Activated B cell treated with CpG ODN at 0.5 μM for 24 hours (primary cell): ENCODE measurements at regions not wholly inside any gene's neighbourhood (a gene's known extent, or its start where the extent isn't known, plus 50 kb on each side); places are given as distances from the start of the nearest gene placed in this dataset.

Experiments used
- ATAC-seq: fragments of 200-7000 bp; cut with Tn5 transposase; one replicate; pipeline ENCODE4 v1.10.0; 2021; ENCODE audit warnings: low read depth, mild to moderate bottlenecking, moderate library complexity
- CTCF ChIA-PET: fragments of 350-600 bp; sonication (Branson Sonifier 250); formaldehyde crosslinking; loops from one replicate; lab custom pipeline; 2021; ENCODE audit warnings: antibody characterized with exemption; lab: Charles Lee
- POLR2A ChIA-PET: fragments of 350-600 bp; sonication (Branson Sonifier 250); formaldehyde crosslinking; loops from one replicate; lab custom pipeline; 2021; ENCODE audit warnings: antibody characterized with exemption; lab: Charles Lee
- DNase-seq: peaks from one replicate; pipeline ENCODE4 v3.0.0; 2022
- H3K27ac Mint-ChIP-seq: one replicate; pipeline ENCODE4 v1.8.0; 2020; ENCODE audit warnings: mixed read lengths
- H3K27me3 Mint-ChIP-seq: one replicate; pipeline ENCODE4 v1.8.0; 2021; ENCODE audit warnings: mixed read lengths
- H3K36me3 Mint-ChIP-seq: one replicate; pipeline ENCODE4 v1.8.0; 2021; ENCODE audit warnings: low read depth, mixed read lengths
- H3K4me1 Mint-ChIP-seq: one replicate; pipeline ENCODE4 v1.8.0; 2021; ENCODE audit warnings: mixed read lengths
- H3K4me3 Mint-ChIP-seq: one replicate; pipeline ENCODE4 v1.8.0; 2020; ENCODE audit warnings: mild to moderate bottlenecking, mixed read lengths
- H3K9me3 Mint-ChIP-seq: one replicate; pipeline ENCODE4 v1.8.0; 2020; ENCODE audit warnings: mixed read lengths
- intact Hi-C: fragments of 100-400 bp; cut with micrococcal nuclease; formaldehyde crosslinking; loops from one replicate; pipeline ENCODE4 v1.15.1; 2024
- TF ChIP-seq, protein P1 (sequence below): fragments of 200-600 bp; IDR thresholded peaks from one replicate; pipeline ENCODE4 v1.8.0; 2022; ENCODE audit warnings: antibody characterized with exemption, mild to moderate bottlenecking

DNA sequence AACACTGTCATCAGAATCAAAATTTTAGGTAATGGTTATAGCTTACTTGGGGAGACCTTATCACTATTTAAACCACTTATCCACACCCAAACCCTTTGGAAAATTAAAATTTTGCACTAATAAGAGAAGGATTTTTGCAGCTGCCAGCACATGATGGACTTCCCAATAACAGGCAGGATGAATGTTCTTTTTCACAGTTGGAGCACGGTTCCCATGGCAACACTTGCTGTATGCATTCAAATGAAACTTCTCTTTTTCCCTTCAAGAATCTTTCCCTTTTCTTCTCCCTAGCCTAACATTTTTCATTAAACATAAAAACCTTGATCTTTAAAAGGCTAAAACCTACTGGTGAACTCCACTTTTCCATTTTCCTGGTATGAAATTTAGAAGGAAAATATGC, 768.2 kb downstream of the KCTD8 start:
- Mint-ChIP-seq H3K4me1 (no peaks in the 10 kb centered on the region), H3K9me3 (peaks cover 8% of the 10 kb centered on the region), H3K27ac (no peak overlapping the region), H3K27me3 (no peaks in the 10 kb centered on the region), H3K36me3 (no peaks in the 10 kb centered on the region), H3K4me3 (no peak overlapping the region)
- TF ChIP-seq, protein P1, sequence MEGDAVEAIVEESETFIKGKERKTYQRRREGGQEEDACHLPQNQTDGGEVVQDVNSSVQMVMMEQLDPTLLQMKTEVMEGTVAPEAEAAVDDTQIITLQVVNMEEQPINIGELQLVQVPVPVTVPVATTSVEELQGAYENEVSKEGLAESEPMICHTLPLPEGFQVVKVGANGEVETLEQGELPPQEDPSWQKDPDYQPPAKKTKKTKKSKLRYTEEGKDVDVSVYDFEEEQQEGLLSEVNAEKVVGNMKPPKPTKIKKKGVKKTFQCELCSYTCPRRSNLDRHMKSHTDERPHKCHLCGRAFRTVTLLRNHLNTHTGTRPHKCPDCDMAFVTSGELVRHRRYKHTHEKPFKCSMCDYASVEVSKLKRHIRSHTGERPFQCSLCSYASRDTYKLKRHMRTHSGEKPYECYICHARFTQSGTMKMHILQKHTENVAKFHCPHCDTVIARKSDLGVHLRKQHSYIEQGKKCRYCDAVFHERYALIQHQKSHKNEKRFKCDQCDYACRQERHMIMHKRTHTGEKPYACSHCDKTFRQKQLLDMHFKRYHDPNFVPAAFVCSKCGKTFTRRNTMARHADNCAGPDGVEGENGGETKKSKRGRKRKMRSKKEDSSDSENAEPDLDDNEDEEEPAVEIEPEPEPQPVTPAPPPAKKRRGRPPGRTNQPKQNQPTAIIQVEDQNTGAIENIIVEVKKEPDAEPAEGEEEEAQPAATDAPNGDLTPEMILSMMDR, result no peak
- DNase-seq (no peak), ATAC-seq (no peak)
- POLR2A ChIA-PET, result no interaction called here
- intact Hi-C loops, result no loop called here
- CTCF ChIA-PET, result no interaction called here

DNA sequence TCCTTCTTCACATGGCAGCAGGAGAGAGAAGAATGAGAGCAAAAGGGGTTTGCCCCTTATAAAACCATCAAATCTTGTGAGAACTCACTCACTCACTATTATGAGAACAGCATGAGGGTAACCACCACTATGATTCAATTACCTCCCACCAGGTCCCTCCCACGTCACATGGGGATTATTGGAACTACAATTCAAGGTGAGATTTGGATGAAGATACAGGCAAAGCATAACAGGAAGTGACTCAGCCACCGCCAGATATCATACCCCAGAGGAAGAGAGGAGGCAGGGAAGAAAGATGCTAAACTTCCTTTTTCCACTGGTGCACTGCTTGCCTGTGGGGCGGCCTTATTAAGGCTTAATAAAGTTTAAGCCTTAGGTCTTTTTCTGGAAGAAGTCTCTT, 766.1 kb downstream of the KCTD8 start:
- DNase-seq, result no peak
- TF ChIP-seq, protein P1, result no peak
- ChIA-PET CTCF (no interaction called here), POLR2A (no interaction called here)
- no peak overlapping the region for H3K27ac Mint-ChIP-seq
- H3K27me3 Mint-ChIP-seq, result no peaks in the 10 kb centered on the region
- peaks cover 8% of the 10 kb centered on the region for H3K9me3 Mint-ChIP-seq
- H3K4me3 Mint-ChIP-seq, result no peak overlapping the region
- intact Hi-C loops, result no loop called here
- no peaks in the 10 kb centered on the region for H3K4me1 Mint-ChIP-seq
- H3K36me3 Mint-ChIP-seq, result no peaks in the 10 kb centered on the region
- ATAC-seq, result no peak

DNA sequence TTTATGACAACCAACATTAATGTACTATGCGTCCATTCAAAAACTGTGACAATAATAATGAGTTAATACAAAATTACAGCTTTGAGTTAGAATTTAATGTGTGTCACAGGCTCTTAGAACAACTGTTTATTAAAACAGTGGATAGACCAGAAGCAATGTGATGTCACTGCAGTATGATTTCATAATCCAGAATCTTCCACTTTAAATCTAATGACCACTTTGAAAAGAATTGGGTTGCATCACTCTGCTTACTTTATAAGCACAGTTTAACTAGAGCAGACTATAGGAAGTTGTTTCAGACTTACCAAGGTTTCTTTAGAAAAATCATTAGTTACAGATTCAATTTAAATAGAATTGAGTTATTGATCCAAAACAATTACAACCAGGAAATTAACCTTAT, 758.5 kb downstream of the KCTD8 start:
- Mint-ChIP-seq H3K27ac (no peak overlapping the region), H3K4me3 (no peak overlapping the region), H3K36me3 (no peaks in the 10 kb centered on the region), H3K27me3 (no peaks in the 10 kb centered on the region), H3K4me1 (no peaks in the 10 kb centered on the region), H3K9me3 (peaks cover 16% of the 10 kb centered on the region)
- CTCF ChIA-PET, result no interaction called here
- no peak for ATAC-seq
- no peak for DNase-seq
- TF ChIP-seq, protein P1, result no peak
- POLR2A ChIA-PET, result no interaction called here
- intact Hi-C loops, result no loop called here

DNA sequence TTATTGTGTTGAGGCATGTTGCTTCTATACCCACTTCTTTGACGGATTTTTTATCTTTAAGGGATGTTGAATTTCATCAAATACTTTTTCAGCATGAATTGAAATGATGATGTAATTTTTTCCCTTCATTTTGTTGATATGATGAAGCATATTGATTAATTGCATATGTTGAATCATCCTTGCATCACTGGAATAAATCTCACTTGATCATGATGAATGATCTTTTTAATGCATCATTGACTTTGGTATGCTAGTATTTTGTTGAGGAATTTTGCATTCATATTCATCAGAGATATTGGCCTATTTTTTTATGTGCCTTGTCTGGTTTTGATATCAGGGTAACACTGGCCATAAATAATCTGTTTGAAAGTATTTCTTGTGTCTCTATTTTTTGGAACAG, 754.7 kb downstream of the KCTD8 start:
- POLR2A ChIA-PET, result no interaction called here

DNA sequence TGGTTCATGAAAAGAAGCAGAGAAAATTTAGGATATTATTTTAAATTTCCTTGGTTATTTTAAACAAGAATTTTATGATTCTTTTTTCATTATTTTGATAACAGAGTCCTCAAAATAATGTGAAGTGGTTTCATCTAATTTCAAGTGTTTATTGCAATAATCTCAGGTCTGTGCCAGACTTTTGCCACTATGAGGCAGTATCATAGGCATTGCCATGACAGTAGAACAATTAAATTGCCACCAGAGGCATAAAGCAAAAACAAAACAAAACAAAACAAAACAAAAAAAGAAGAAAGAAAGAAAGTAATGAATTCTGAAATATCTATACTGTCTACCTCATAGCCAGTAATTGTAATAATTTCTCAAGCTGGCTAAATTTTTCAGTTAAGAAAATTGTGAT, 739.2 kb downstream of the KCTD8 start:
- no peak for ATAC-seq
- CTCF ChIA-PET, result no interaction called here

More for the DNA sequence above, 754.7 kb downstream of the KCTD8 start:
- intact Hi-C loops, result no loop called here
- no peak overlapping the region for H3K27ac Mint-ChIP-seq
- no peak for DNase-seq
- no peaks in the 10 kb centered on the region for H3K36me3 Mint-ChIP-seq
- H3K9me3 Mint-ChIP-seq, result peaks cover 21% of the 10 kb centered on the region
- no peaks in the 10 kb centered on the region for H3K4me1 Mint-ChIP-seq
- CTCF ChIA-PET, result no interaction called here
- no peak for ATAC-seq
- no peaks in the 10 kb centered on the region for H3K27me3 Mint-ChIP-seq
- TF ChIP-seq, protein P1, result no peak
- H3K4me3 Mint-ChIP-seq, result no peak overlapping the region

More for the DNA sequence above, 739.2 kb downstream of the KCTD8 start:
- no peaks in the 10 kb centered on the region for H3K4me1 Mint-ChIP-seq
- no peaks in the 10 kb centered on the region for H3K27me3 Mint-ChIP-seq
- intact Hi-C loops, result no loop called here
- H3K36me3 Mint-ChIP-seq, result no peaks in the 10 kb centered on the region
- TF ChIP-seq, protein P1, result no peak
- DNase-seq, result no peak
- no peak overlapping the region for H3K4me3 Mint-ChIP-seq
- no peak overlapping the region for H3K27ac Mint-ChIP-seq
- POLR2A ChIA-PET, result no interaction called here
- H3K9me3 Mint-ChIP-seq, result peaks cover 9% of the 10 kb centered on the region
